ENCODE measurements at regions not wholly inside any gene's neighbourhood (a gene's known extent, or its start where the extent isn't known, plus 50 kb on each side); places are given as distances from the start of the nearest gene placed in this dataset.

GRCh38 chrX:143240658-143241057, 214.9 kb downstream of the SPANXN4 start:
- H4K20me1 ChIP-seq (replicated peaks in 1 of 2; ENCODE audit: control insufficient read depth in 1 of 2, insufficient read depth in 2 of 2, low read length in 2 of 2): no peaks in the 10 kb centered on the region
- TF ChIP-seq JUN (IDR thresholded peaks at IDR 0.05; ENCODE audit: low read depth, low read length): no peak
- TF ChIP-seq BACH1 (IDR thresholded peaks at IDR 0.05; ENCODE audit: low read length): no peak
- no peak for TF ChIP-seq RFX5 (IDR thresholded peaks at IDR 0.05; ENCODE audit: borderline replicate concordance, low read depth, low read length)
- no peak overlapping the region for H2BK20ac ChIP-seq (ENCODE audit: low read length)
- CTCF ChIA-PET (ENCODE audit: partially characterized antibody): no interaction called here
- H2BK15ac ChIP-seq (ENCODE audit: low read length): no peak overlapping the region
- no peaks in the 10 kb centered on the region for H3K79me1 ChIP-seq (ENCODE audit: low read depth, low read length)
- H3K56ac ChIP-seq (replicated peaks; ENCODE audit: insufficient read length, low read depth, low read length): no peak overlapping the region
- H3K23me2 ChIP-seq (ENCODE audit: low read depth, low read length): no peaks in the 10 kb centered on the region
- POLR2A ChIA-PET (ENCODE audit: partially characterized antibody): no interaction called here
- no peak for DNase-seq (ENCODE audit: low read depth in 1 of 2, low spot score in 2 of 2)
- H4K5ac ChIP-seq (ENCODE audit: insufficient read length, low read depth, low read length): no peak overlapping the region
- H3K14ac ChIP-seq (ENCODE audit: insufficient read length): no peak overlapping the region
- H3K9ac ChIP-seq (replicated peaks in 1 of 4; ENCODE audit: extremely low read depth in 1 of 4, low read depth in 3 of 4, low read length in 3 of 4): no peak overlapping the region
- H3K9me3 ChIP-seq (ENCODE audit: insufficient read depth in 2 of 2, low read depth in 1 of 2, low read length in 1 of 2): no peaks in the 10 kb centered on the region
- no peak overlapping the region for H3K23ac ChIP-seq (ENCODE audit: insufficient read length)
- no peaks in the 10 kb centered on the region for H3K4me1 ChIP-seq (replicated peaks in 1 of 4; ENCODE audit: control insufficient read depth in 3 of 4, insufficient read depth in 4 of 4, low read length in 3 of 4)
- H2AFZ ChIP-seq (ENCODE audit: low read length): no peak overlapping the region
- no peaks in the 10 kb centered on the region for H3K79me2 ChIP-seq (ENCODE audit: control insufficient read depth in 1 of 2, insufficient read depth in 2 of 2, low read length in 2 of 2)
- no peak overlapping the region for H2BK5ac ChIP-seq (ENCODE audit: low read depth, low read length)
- H4K91ac ChIP-seq (replicated peaks; ENCODE audit: insufficient read length, low read length): no peak overlapping the region
- no peaks in the 10 kb centered on the region for H3K27me3 ChIP-seq (replicated peaks in 1 of 4; ENCODE audit: control insufficient read depth in 3 of 4, extremely low read depth in 1 of 4, insufficient read depth in 3 of 4, low read length in 3 of 4)
- H2AK5ac ChIP-seq (ENCODE audit: low read depth, low read length): no peak overlapping the region
- 100% methylated on average over 1 of the region's 1 CpG; no CpG with 5 or more reads in 1 of the 2 experiments for WGBS, 2 experiments (ENCODE audit: extremely low coverage in 1 of 2, insufficient coverage in 1 of 2, insufficient read length in 1 of 2, insufficient replicate concordance in 2 of 2, low coverage in 1 of 2, low lambda C conversion rate in 2 of 2, missing lambda C conversion rate in 1 of 2)
- no peak for FAIRE-seq
- H3K4me3 ChIP-seq (ENCODE audit: extremely low read depth in 1 of 4, insufficient read depth in 2 of 4, low read depth in 3 of 4, low read length in 4 of 4): no peak overlapping the region
- H3K4me2 ChIP-seq (ENCODE audit: insufficient read depth in 1 of 2, low read depth in 2 of 2, low read length in 2 of 2): no peak overlapping the region
- H3K4ac ChIP-seq (replicated peaks; ENCODE audit: insufficient read length, low read depth, low read length): no peak overlapping the region
- no peak overlapping the region for H3K18ac ChIP-seq (ENCODE audit: extremely low read depth, low read length)
- H3K36me3 ChIP-seq (ENCODE audit: control insufficient read depth in 2 of 4, insufficient read depth in 4 of 4, low read length in 3 of 4): no peaks in the 10 kb centered on the region
- no peak overlapping the region for H2BK120ac ChIP-seq (replicated peaks; ENCODE audit: low read depth, low read length)
- H4K8ac ChIP-seq (ENCODE audit: extremely low read depth, insufficient read depth, low read length): no peak overlapping the region
- H2BK12ac ChIP-seq (ENCODE audit: low read depth, low read length): no peak overlapping the region
- H3K27ac ChIP-seq (ENCODE audit: low read depth, low read length): no peak overlapping the region

Measured in H1 (cell line).